ENCODE measurements at regions not wholly inside any gene's neighbourhood (a gene's known extent, or its start where the extent isn't known, plus 50 kb on each side); places are given as distances from the start of the nearest gene placed in this dataset.

- Histone ChIP-seq H3K79me2 (ENCODE audit: insufficient read depth, low read length) (no peaks in the 10 kb centered on the region), H3K36me3 (ENCODE audit: insufficient read depth, low read length) (no peaks in the 10 kb centered on the region), H3K27me3 (ENCODE audit: insufficient read depth, low read length, poor library complexity) (no peaks in the 10 kb centered on the region), H3K27ac (ENCODE audit: low read length) (no peak overlapping the region), H3K9ac (ENCODE audit: low read depth, low read length) (no peak overlapping the region), H3K4me2 (ENCODE audit: insufficient read depth, low read length) (no peak overlapping the region), H3K9me3 (ENCODE audit: insufficient read depth, low read length, severe bottlenecking) (no peaks in the 10 kb centered on the region), H3K4me1 (ENCODE audit: insufficient read depth, low read length) (no peaks in the 10 kb centered on the region), H2AFZ (ENCODE audit: low read depth, low read length) (no peak overlapping the region), H4K20me1 (ENCODE audit: insufficient read depth, low read length) (no peaks in the 10 kb centered on the region), H3K4me3 (ENCODE audit: low read depth in 1 of 2, low read length in 2 of 2) (no peak overlapping the region)
- DNase-seq (no peak), ATAC-seq (ENCODE audit: insufficient read depth, low read depth) (no peak)
- TF ChIP-seq, protein P1, sequence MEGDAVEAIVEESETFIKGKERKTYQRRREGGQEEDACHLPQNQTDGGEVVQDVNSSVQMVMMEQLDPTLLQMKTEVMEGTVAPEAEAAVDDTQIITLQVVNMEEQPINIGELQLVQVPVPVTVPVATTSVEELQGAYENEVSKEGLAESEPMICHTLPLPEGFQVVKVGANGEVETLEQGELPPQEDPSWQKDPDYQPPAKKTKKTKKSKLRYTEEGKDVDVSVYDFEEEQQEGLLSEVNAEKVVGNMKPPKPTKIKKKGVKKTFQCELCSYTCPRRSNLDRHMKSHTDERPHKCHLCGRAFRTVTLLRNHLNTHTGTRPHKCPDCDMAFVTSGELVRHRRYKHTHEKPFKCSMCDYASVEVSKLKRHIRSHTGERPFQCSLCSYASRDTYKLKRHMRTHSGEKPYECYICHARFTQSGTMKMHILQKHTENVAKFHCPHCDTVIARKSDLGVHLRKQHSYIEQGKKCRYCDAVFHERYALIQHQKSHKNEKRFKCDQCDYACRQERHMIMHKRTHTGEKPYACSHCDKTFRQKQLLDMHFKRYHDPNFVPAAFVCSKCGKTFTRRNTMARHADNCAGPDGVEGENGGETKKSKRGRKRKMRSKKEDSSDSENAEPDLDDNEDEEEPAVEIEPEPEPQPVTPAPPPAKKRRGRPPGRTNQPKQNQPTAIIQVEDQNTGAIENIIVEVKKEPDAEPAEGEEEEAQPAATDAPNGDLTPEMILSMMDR (IDR thresholded peaks at IDR 0.05; ENCODE audit: borderline replicate concordance, extremely low read depth, low read length, poor library complexity, severe bottlenecking), result no peak
- TF ChIP-seq EZH2 (IDR thresholded peaks at IDR 0.05; ENCODE audit: borderline replicate concordance, low read depth, low read length, severe bottlenecking), result no peak
These were observed 924.6 kb downstream of the OLFM4 start for GRCh38 chr13:53953183-53953582.
